ENCODE measurements at regions not wholly inside any gene's neighbourhood (a gene's known extent, or its start where the extent isn't known, plus 50 kb on each side); places are given as distances from the start of the nearest gene placed in this dataset.

DNA sequence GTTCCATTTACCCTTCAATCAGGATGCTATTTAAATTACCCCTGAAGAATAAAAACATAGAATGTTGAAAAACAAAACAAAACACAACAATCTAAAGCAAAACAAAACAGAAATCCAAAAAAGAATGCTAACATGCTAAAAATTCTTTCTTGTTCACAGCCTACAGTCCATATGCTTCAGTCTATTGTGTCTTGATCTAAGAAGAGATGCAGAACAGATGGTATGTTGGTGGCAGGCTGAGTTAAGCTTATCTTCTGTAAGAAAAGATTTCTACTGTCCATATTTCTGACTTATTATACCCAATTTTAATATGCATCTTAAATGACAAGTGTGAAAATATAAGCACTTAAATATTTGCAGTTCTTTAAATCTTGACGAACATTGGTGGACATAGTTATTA lies 356.1 kb upstream of the SLITRK1 start:
- DNase-seq = no peak

DNA sequence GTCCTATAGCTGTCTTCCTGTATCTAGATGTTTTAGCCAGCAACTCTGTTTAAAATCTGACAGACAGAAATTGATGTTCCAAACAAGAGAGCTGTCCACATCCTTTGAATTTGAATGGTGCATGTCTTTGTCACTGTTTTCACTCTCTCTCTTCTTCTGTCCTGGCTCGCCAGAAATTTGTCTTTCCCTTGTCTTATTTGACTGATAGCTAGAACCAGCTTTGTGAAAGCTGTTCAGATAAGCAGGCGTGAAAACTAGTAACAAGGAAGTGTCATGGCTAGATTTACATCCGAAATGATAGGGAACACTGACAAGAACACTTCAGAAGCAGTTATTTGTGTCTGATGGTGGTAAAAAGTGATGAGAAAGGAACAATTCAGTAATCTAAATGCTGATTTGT lies 354.9 kb upstream of the SLITRK1 start:
- peak; percentile 17 for DNase-seq

DNA sequence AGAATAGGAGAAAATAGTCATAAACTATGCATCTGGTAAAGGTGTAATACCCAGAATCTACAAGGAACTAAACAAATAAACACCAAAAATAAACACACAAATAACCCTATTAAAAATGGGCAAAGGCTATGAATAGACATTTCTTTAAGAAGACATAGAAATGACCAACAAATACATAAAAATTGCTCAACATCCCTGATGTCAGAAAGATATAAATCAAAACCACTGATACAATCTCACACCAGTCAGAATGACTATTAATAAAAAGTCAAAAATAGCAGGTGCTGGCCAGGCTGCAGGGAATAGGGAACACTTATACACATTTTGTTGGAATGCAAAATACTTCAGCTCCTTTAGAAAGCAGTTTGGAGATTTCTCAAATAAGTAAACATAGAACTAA lies 352.1 kb upstream of the SLITRK1 start:
- no peak for DNase-seq

DNA sequence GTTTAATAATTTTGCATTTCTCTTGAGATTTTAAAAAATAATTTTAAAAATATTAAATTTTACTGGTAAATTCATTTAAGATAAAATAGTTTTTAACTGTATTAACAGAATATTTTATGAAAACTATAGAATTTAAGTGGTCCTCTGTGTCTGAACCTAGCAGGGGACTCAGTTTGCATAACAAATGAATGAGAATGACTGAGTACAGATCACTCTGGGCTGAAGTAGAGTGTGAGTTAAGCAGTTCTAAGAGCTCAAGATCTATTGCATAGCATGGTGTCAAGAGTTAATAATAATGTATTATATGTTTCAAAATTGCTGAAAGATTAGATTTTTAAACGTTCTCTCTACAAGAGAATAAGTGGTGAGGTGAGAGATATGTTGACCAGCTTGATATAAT lies 348.3 kb upstream of the SLITRK1 start:
- DNase-seq = no peak

DNA sequence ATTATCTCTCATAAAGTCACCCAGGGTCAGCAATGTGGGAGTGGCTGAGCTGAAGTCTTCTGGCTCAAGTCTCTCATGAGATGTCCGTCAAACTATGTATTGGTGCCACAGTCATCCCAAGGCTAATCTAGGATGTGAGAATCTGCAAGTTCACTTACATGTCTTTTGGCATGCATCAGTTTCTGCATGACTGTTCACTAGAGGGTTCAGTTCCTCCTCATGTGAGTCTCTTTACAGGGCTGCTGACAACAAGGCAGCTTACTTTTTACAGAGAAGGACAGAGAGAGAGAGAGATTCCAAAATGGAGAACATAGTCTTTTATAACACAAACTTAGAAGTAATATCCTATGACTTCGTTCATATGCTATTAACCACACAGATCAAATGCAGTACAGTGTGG lies 328.8 kb upstream of the SLITRK1 start:
- DNase-seq = no peak

DNA sequence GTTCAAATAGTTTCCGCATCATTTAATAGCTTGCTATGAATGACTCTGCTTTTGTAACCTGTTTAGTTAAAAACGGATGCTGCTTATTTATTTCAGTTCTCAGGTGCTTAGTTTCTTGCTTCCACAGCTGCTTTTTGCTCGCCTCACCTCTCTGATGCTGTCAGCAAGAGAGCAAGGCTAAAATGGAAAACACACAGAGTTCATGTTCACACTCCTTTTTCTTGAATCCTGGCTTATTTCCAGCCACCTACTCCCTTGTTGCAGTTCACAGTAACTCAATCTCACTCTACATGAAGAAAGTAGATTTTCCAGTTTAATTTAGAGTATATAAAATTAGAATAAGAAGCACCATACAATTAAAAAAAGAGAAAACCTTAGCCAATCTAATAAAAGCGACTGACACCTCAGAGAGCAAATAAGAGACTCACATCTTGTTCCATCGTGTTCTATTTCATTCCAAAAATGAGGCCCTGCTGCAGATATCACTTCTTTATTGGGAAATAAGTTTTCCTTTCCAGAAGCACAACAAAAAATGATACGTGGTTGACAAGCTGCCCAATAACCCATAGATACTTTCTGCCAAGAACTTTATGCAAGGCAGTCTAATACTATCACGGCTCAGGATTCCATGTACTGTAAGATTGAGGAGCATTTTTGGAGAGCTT lies 326.1 kb upstream of the SLITRK1 start:
- peak; percentile 16 for DNase-seq

DNA sequence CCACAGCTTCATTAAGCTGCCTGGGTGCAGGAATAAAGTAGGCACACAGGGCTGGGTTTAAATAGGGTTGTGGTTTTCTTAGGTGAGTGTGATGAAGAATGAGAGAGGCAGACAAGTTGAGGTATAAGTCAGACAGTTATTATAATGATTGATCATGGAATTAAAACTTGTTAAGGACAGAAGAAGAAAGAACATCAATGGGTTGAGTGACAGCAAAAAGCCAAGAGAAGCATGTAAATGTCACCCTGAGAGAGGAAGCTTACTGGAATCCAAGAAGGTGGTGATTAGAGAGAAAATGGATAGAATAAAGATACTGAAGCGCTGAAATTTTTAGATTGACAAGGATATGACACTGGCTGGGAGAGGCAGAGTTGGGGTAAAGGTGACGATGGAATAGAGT lies 325.2 kb upstream of the SLITRK1 start:
- DNase-seq = no peak

DNA sequence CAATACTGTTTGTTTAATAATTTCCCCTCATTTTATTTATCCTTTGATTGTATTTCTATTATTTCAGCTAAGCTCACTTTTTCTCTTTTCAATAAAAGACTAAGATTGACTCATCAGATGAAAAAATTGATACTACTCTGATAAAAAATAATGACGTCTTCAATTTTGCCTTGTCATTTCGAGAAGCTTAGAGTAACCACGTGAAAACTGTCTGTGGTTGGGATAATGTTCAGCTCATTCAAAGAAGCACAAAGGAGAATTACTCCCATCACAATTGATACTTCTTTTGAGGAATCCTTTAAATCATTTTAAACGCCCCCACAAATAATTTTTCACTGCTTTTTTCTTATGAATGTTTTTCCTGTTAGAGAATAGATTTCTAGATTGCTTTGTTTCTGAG lies 318.7 kb upstream of the SLITRK1 start:
- no peak for DNase-seq

DNA sequence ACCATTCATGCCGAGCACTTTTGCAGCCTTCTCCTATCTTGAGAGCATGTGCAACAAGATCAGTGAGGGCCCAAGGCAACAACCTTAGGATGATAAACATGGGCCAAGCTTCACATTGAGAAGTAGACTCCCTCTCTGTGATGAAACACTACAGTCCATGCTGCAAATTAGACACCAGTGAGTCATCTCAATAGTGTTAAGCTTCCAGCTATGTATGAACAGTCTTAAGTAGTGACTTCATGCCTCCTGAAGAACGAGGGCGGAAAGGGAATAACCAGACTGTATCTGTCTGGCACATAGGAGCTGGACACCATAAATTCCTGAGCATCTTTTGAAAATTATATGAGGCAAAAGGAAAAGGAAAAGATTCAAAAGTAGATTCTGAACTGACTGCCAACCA lies 309.9 kb upstream of the SLITRK1 start:
- DNase-seq = no peak

DNA sequence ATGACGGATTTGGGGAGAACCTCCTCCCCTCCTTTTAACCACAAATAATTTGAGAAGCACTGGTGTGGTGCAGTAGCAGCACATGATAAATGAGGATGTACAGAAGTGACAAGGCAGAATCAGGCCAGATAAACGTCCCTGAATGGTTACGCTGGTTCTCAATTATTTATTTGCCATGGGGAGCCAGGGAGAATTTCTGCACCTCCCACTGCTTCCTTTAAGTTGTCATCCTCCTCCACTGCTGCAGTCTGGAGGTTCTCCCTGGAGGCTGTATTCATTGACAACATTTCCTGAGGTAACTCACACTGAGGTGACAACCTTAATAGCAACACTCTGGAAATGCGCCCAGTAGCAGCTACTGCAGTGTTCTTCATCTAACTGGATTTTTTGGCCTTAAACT lies 308.9 kb upstream of the SLITRK1 start:
- no peak for DNase-seq

DNA sequence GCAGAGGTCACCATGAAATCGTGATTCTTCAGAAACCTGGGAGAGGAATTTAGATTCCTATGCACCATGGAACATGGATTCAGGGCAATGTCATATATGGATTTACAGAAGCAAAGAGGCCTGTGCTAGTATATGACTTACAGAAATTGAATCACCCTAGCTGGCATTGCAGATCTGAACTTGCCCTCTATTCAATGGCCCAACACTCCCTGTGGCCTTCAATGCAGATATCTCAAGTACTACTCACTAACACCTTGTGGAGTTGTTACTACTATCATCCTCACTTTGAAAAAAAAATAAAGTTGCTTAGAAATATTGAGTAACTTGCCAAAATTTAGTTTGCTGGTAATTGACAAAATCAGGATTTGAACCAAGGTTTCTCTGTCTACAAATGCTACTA lies 305.4 kb upstream of the SLITRK1 start:
- DNase-seq = no peak

DNA sequence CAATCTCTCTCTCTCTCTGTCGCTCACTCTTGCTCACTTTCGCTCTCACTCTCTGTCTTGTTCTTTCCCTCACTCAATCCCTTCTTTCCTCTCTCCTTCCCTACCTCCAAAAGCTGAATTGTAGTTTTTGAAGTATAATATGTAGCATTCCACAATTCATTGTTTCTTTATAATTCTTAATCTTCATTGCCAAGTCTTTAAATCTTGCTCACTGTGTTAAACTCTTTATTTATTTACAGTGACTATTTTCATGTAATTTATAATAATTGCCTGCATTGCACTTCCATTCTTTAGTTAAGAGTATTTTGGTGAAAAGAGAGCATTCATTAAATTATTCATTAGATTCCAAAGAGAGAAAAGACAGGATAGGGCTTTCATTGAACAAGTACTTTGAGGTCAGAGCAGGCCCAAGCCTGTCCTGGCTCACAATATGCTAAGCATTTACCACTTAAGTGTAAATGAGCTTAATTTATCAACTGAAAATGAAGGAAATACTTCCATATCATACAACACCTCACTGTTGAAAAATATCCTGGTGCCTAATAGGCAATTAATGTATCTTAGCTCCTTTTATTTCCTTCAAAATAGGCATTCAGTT lies 257.4 kb upstream of the SLITRK1 start:
- no peak for DNase-seq

DNA sequence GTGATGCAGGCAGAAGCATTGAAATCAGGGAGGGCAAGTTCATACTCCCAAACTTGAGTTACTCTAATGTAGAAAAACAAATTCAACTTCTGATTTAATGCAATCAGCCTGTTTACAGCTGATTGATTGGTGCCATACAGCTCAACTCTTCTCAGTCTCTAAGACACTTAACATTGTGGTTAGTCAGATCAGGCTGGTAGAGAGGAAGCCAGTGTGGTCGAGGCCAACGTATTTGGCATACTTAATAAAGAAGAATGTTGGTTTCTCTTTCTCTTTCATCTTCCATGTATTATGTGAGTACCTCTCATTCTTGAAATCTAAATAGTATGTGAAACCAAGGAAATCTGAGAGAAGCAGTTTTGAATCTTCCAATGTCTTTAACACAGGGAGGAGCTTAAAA lies 255.0 kb upstream of the SLITRK1 start:
- no peak for DNase-seq

DNA sequence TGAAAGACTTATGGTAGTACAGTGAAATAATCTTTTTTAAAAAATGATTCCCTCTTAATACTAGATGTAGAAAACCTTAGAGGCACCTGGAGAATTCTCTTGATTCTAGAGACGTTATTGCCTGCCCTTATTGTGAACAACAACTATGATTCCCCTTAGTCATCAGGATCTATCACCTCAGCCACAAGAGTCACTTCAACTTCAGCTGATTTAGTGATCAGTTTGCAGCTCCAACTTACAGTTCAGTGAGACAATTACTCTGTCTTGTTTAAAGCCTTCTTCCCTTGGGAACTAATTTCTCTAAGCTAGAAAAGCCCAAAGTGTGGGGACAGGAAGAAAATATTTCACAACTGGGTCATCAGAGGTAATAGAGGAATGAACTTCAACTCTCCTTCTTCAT lies 254.3 kb upstream of the SLITRK1 start:
- DNase-seq = no peak

DNA sequence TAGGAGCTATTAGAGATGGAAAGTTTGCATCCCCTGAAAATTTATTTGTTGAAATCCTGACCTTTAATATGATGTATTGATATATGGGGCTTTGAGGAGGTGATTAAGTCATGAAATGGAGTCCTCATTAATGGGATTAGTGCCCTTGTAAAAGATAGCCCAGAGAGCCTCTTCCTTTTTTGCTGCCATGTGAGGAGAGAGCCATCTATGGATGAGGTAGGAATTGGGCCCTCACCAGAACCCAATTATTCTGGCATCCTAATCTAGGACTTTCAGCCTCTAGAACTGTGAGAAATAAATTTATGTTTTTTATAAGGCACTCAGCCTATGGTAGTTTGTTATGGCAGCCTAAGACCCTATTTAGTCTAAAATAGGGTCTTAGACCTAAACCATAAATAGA lies 250.2 kb upstream of the SLITRK1 start:
- no peak for DNase-seq

DNA sequence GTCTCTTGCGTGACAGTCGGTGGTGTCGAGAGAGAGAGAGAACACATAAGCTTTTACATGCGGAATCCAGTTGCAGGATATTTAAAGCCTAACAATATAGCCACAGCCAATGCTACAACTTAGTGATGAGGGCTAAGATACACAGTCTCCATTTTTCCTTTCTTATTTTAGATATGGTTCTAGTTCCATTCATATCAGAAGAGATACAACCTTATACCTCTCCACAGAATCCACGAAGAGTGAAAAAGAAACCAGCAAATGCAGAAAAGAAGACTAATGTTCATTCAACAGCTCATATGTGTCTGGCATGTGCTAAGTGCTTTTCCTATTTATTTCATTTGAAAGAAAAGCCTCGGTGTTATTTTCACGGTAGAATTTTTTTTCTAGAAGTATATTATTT lies 249.0 kb upstream of the SLITRK1 start:
- DNase-seq = no peak

DNA sequence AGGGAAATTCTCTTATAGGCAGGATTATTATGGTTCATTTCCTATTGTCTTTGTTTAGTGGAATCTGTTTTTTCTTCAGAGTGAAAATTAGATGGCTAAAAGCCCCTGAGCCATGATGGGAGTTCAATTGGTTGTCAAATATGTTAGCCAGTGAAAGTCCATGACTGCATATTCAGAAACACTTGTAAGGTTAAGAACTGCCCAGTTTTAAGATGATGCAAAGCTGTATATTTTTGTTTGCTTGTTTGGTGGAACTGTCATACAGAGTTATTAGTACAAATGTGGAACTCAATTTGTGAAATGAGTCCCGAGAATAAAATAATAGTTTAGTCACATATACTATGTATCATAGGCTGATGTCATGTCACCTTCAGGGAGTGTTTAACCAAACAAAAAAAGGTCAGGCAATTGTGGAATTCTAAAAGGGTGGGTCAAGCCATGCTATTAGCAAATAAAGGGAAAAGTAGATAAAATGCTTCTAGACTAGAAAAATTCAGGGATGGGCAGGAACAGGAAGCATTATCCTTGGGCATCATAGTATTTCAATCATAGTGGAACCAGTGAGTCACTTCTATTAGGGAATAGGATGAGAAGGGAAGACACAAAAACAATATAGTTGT lies 248.3 kb upstream of the SLITRK1 start:
- DNase-seq = no peak

DNA sequence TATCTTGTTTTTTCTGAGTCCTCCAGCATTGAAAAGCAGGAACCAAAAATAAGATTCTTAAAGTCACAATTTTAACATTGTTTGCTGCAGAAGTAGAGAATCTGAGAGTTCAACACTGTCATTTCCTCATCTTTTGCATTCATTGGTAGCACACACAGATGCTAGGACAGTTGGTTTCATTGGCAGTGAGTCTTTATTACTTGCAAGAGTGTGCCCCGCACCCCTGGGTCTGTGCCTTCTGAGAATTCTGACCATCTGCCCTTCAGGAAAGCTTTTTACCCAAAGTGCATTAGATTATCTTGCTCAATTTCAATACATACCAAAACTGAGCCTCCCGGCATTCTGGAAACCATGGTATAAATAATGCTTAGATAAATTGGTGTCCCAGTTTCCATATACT lies 247.7 kb upstream of the SLITRK1 start:
- DNase-seq = no peak

DNA sequence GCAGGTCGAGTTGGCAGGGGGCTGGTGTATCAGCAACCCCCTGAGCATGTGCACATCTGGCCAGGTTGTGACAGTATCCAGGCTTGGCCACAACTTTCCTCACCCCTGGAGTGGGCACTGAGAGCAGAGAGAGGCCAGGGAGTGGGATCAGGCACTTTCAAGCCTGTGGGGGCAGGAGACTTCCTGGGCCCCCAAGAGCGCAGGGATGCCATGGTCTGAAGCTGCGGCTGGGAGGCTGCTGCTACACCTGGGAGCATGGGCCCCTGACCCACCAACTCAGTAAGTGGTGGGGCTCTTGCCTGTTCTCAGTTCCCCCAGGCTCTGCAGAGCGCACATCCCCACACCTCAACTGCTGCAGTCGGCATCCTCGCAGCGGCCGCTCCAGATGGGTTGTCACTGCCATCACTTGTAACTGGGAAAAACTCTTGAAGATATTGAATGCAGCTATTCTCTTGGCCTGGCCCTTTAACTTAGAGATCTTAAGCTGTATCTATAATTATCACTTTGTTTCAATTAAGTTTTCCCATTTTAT lies 245.4 kb upstream of the SLITRK1 start:
- no peak for DNase-seq

DNA sequence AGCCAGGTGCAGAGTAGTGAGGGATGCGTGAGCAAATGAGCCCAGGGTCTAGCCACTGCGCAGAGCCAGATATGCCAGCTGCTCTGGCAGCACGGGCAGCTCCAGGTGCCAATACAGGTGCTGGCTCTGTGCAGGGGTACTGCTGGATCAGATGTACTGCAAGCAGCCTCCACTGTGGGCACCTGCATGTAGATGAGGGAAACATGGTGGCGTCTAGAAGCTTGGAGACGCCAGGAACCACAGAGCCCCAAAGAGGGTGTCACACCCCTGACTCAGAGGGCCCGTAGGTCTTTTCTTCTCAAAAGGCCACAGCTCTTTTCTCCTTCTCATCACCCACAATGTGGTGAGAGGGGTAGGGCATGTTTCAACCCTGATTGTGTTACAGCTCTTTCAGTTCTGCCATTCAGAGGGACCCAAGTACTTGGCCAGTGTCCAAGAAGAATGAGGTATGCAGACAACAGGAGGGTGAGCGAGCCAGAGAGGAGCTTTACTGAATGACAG lies 244.4 kb upstream of the SLITRK1 start:
- DNase-seq = peak; percentile 99

DNA sequence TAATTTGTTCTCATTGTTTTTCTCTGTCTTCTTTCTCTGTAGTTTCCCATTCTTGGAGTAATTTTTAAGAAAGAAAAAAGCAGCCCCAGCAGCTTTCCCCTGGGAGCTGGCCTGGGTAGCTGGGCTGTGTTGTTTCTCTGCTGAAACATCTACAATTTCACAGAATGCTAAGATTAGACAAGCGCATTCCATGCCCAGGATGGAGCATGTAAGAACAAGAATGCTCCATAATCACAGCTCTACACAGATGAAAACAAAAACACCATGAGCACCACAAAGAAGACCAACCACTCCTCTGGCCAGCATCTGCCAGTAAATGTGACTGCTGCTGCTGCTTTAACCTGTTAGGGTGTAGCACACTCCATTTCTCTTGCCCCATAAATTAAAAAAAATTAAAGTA lies 239.2 kb upstream of the SLITRK1 start:
- DNase-seq = peak; percentile 59

DNA sequence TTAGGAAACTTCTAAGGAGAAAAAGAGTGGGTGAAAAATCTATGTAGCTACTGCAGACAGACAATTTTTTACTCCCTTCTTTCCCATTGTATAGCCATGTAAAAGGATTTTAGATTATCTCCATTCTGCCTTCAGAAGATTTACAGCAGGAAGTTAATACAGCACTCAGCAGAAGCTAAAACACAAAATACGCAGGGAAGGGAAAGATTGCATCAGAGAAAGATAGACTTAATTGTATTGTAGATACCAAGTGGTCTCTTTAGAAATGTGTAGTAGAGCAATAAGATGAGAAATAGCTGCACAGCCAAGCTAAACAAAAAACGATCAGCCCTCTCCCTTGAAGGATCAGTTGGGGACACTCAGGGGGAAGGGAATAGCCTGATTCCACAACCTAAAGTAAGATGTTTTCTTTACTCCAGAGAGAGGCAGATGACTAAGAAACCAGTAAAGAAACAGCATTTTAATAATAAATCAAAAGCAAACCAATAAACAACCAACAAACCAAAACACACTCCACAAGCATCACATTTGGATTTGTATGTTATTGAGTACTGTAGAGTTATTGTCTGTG lies 236.7 kb upstream of the SLITRK1 start:
- DNase-seq = no peak

DNA sequence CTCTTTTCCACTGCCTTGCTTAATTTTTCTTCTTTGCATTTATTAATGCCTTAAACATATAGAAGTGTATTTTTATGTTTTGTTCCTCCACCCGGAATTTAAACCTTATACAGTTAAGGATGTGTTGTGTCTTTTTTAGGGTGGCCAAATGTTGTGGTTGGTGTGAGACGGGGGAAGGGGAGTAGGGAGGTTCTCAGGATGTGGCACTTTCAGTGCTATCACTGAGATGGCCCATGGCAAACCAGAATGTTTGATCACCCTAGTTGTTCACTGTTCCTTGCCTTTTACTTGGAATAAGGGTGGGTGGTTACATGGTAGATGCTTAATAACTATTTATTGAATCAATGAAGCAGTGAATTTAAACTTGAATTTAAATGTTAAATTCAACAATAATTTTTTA lies 216.0 kb upstream of the SLITRK1 start:
- no peak for DNase-seq

DNA sequence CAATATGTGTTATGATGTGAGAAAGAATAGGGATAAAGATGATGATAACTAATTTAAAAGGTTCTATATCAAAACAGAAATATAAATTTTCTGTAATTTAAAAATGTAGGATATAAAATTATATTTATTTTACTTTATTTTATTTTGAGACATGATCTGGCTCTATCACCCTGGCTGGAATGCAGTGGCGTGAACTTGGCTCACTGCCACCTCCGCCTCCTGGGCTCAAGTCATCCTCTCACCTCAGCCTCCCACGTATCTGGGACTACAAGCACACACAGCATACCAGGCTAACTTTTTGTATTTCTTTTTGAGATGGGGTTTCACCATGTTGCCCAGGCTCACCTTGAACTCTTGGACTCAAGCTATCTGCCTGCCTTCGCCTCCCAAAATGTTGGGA lies 214.9 kb upstream of the SLITRK1 start:
- DNase-seq = no peak

Data from NCI-H345 (cell line).